H1 (cell line): ENCODE measurements at regions not wholly inside any gene's neighbourhood (a gene's known extent, or its start where the extent isn't known, plus 50 kb on each side); places are given as distances from the start of the nearest gene placed in this dataset.

ENCODE experiments used
- CTCF ChIA-PET: fragments of 300-600 bp; sonication (Branson Sonifier 250); formaldehyde crosslinking; loops from one replicate; lab custom pipeline; 2021; ENCODE audit not compliant: partially characterized antibody; lab: Charles Lee
- POLR2A ChIA-PET: fragments of 300-600 bp; sonication (Branson Sonifier 250); formaldehyde crosslinking; loops from one replicate; lab custom pipeline; 2021; ENCODE audit warnings: inconsistent platforms; ENCODE audit not compliant: partially characterized antibody; lab: Charles Lee
- DNase-seq, 2 experiments: peaks; one replicate each; pipeline versions ENCODE4 v3.0.0 to v3.0.0-alpha.2; 2010 to 2022; ENCODE audit warnings: low spot score in 2 of 2, low read depth in 1 of 2, mixed read lengths in 1 of 2
- FAIRE-seq: peaks from 2 replicates; lab custom pipeline; 2011; peaks lifted over from hg19 to GRCh38; lab: Jason Lieb, UNC
- H2AFZ ChIP-seq: 2 replicates; pipeline ENCODE4 v1.8.1; 2012; ENCODE audit warnings: low read length, inconsistent platforms
- H2AK5ac ChIP-seq: 2 replicates; pipeline ENCODE4 v1.6.1; 2013; ENCODE audit warnings: low read depth, low read length
- H2BK120ac ChIP-seq: replicated peaks from 2 replicates; pipeline ENCODE3; 2013; ENCODE audit warnings: low read depth, low read length, inconsistent platforms
- H2BK12ac ChIP-seq: 2 replicates; pipeline ENCODE4 v1.6.1; 2013; ENCODE audit warnings: low read depth, low read length
- H2BK15ac ChIP-seq: 2 replicates; pipeline ENCODE4 v1.6.1; 2013; ENCODE audit warnings: low read length
- H2BK20ac ChIP-seq: 2 replicates; pipeline ENCODE4 v1.6.1; 2013; ENCODE audit warnings: low read length
- H2BK5ac ChIP-seq: 2 replicates; pipeline ENCODE4 v1.6.1; 2013; ENCODE audit warnings: low read depth, low read length
- H3K14ac ChIP-seq: 2 replicates; pipeline ENCODE4 v1.6.1; 2013; ENCODE audit warnings: inconsistent platforms; ENCODE audit not compliant: insufficient read length
- H3K18ac ChIP-seq: 2 replicates; pipeline ENCODE4 v1.6.1; 2013; ENCODE audit warnings: low read length; ENCODE audit errors: extremely low read depth
- H3K23ac ChIP-seq: 2 replicates; pipeline ENCODE4 v1.6.1; 2013; ENCODE audit warnings: inconsistent platforms; ENCODE audit not compliant: insufficient read length
- H3K23me2 ChIP-seq: 2 replicates; pipeline ENCODE4 v1.6.1; 2013; ENCODE audit warnings: low read depth, low read length
- H3K27ac ChIP-seq: 2 replicates; pipeline ENCODE4 v1.6.1; 2011; ENCODE audit warnings: low read depth, low read length, inconsistent platforms
- H3K27me3 ChIP-seq, 4 experiments: replicated peaks in 1 of 4; 1 replicate in 1 of 4; 2 replicates in 3 of 4; pipeline versions ENCODE4 v1.6.1 to v1.8.1; 2011 to 2013; ENCODE audit warnings: low read length in 3 of 4, mild to moderate bottlenecking in 3 of 4, inconsistent platforms in 2 of 4, mixed read lengths in 2 of 4, moderate library complexity in 1 of 4; ENCODE audit not compliant: control insufficient read depth in 3 of 4, insufficient read depth in 3 of 4; ENCODE audit errors: extremely low read depth in 1 of 4
- H3K36me3 ChIP-seq, 4 experiments: 2 replicates each; pipeline versions ENCODE4 v1.6.1 to v1.8.1; 2011 to 2013; ENCODE audit warnings: mild to moderate bottlenecking in 4 of 4, low read length in 3 of 4, moderate library complexity in 2 of 4, control low read depth in 1 of 4, inconsistent platforms in 1 of 4; ENCODE audit not compliant: insufficient read depth in 4 of 4, control insufficient read depth in 2 of 4
- H3K4ac ChIP-seq: replicated peaks from 2 replicates; pipeline ENCODE3; 2013; ENCODE audit warnings: low read length, low read depth, mixed read lengths, inconsistent platforms; ENCODE audit not compliant: insufficient read length
- H3K4me1 ChIP-seq, 4 experiments: replicated peaks in 1 of 4; 1 replicate in 1 of 4; 2 replicates in 3 of 4; pipeline versions ENCODE4 v1.6.1 to v1.8.1; 2011 to 2013; ENCODE audit warnings: low read length in 3 of 4, inconsistent platforms in 2 of 4, mixed read lengths in 1 of 4; ENCODE audit not compliant: insufficient read depth in 4 of 4, control insufficient read depth in 3 of 4
- H3K4me2 ChIP-seq, 2 experiments: 2 replicates each; pipeline versions ENCODE4 v1.6.1 to v1.8.1; 2011 to 2013; ENCODE audit warnings: low read depth in 2 of 2, low read length in 2 of 2, control low read depth in 1 of 2, inconsistent platforms in 1 of 2, mild to moderate bottlenecking in 1 of 2; ENCODE audit not compliant: insufficient read depth in 1 of 2
- H3K4me3 ChIP-seq, 4 experiments: fragments of 200-600, 300-600 bp in 1 of 4; sonication (generic), shearing (Covaris generic), sonication (Bioruptor Twin) in 1 of 4; 2 replicates each; pipeline versions ENCODE4 v1.5.1 to v1.8.1; 2011 to 2016; ENCODE audit warnings: low read length in 4 of 4, low read depth in 3 of 4, control low read depth in 2 of 4, inconsistent platforms in 2 of 4, mild to moderate bottlenecking in 2 of 4, mixed read lengths in 1 of 4, moderate library complexity in 1 of 4; ENCODE audit not compliant: insufficient read depth in 2 of 4; ENCODE audit errors: extremely low read depth in 1 of 4
- H3K56ac ChIP-seq: replicated peaks from 2 replicates; pipeline ENCODE3; 2013; ENCODE audit warnings: low read depth, mild to moderate bottlenecking, mixed read lengths, low read length, inconsistent platforms; ENCODE audit not compliant: insufficient read length
- H3K79me1 ChIP-seq: 2 replicates; pipeline ENCODE4 v1.6.1; 2013; ENCODE audit warnings: low read depth, low read length, control low read depth
- H3K79me2 ChIP-seq, 2 experiments: 2 replicates each; pipeline versions ENCODE4 v1.6.1 to v1.8.1; 2012 to 2013; ENCODE audit warnings: low read length in 2 of 2, mild to moderate bottlenecking in 2 of 2, inconsistent platforms in 1 of 2; ENCODE audit not compliant: insufficient read depth in 2 of 2, control insufficient read depth in 1 of 2
- H3K9ac ChIP-seq, 4 experiments: replicated peaks in 1 of 4; 1 replicate in 1 of 4; 2 replicates in 3 of 4; pipeline versions ENCODE4 v1.6.1 to v1.8.1; 2011 to 2013; ENCODE audit warnings: low read depth in 3 of 4, low read length in 3 of 4, control low read depth in 2 of 4, mild to moderate bottlenecking in 2 of 4, moderate library complexity in 2 of 4, inconsistent platforms in 1 of 4; ENCODE audit errors: extremely low read depth in 1 of 4
- H3K9me3 ChIP-seq, 2 experiments: 2 replicates each; pipeline versions ENCODE4 v1.6.1 to v1.8.1; 2012 to 2013; ENCODE audit warnings: mild to moderate bottlenecking in 2 of 2, moderate library complexity in 2 of 2, control low read depth in 1 of 2, inconsistent platforms in 1 of 2, low read depth in 1 of 2, low read length in 1 of 2, mixed read lengths in 1 of 2; ENCODE audit not compliant: insufficient read depth in 2 of 2
- H4K20me1 ChIP-seq, 2 experiments: replicated peaks in 1 of 2; 2 replicates each; pipeline versions ENCODE3 to v1.8.1; 2011 to 2013; ENCODE audit warnings: inconsistent platforms in 2 of 2, low read length in 2 of 2, mild to moderate bottlenecking in 1 of 2; ENCODE audit not compliant: insufficient read depth in 2 of 2, control insufficient read depth in 1 of 2
- H4K5ac ChIP-seq: 2 replicates; pipeline ENCODE4 v1.6.1; 2013; ENCODE audit warnings: low read length, low read depth, mixed read lengths, inconsistent platforms; ENCODE audit not compliant: insufficient read length
- H4K8ac ChIP-seq: 2 replicates; pipeline ENCODE4 v1.8.0; 2013; ENCODE audit warnings: mild to moderate bottlenecking, moderate library complexity, low read length, inconsistent platforms; ENCODE audit not compliant: insufficient read depth; ENCODE audit errors: extremely low read depth
- H4K91ac ChIP-seq: replicated peaks from 2 replicates; pipeline ENCODE3; 2013; ENCODE audit warnings: low read length, mixed read lengths, inconsistent platforms; ENCODE audit not compliant: insufficient read length
- BCL11A ChIP-seq, 2 experiments: IDR thresholded peaks; one replicate each; pipeline ENCODE4 v1.6.1; 2011; ENCODE audit warnings: low read depth in 2 of 2, low read length in 2 of 2, mild to moderate bottlenecking in 2 of 2
- CEBPB ChIP-seq: IDR thresholded peaks from 2 replicates; pipeline ENCODE4 v1.6.1; 2012; ENCODE audit warnings: low read depth, low read length
- GABPA ChIP-seq: IDR thresholded peaks from 2 replicates; pipeline ENCODE4 v1.6.1; 2011; ENCODE audit warnings: mild to moderate bottlenecking, low read length, moderate library complexity, borderline replicate concordance; ENCODE audit not compliant: insufficient read depth
- HDAC6 ChIP-seq: IDR thresholded peaks from one replicate; pipeline ENCODE4 v1.7.1; 2012; ENCODE audit warnings: low read depth, mild to moderate bottlenecking, inconsistent platforms, low read length, moderate library complexity
- JUN ChIP-seq: IDR thresholded peaks from 2 replicates; pipeline ENCODE4 v1.6.1; 2011; ENCODE audit warnings: low read depth, mild to moderate bottlenecking, improper control_type of control experiment, low read length
- NRF1 ChIP-seq: IDR thresholded peaks from 2 replicates; pipeline ENCODE4 v1.6.1; 2011; ENCODE audit warnings: mild to moderate bottlenecking, low read depth, low read length, improper control_type of control experiment
- POLR2AphosphoS5 ChIP-seq: IDR thresholded peaks from 2 replicates; pipeline ENCODE4 v1.6.1; 2011; ENCODE audit warnings: low read depth, low read length
- RNF2 ChIP-seq: fragments of 200-900, 300-1000 bp; sonication (generic); IDR thresholded peaks from 2 replicates; pipeline ENCODE4 v1.7.1; 2016; ENCODE audit warnings: borderline replicate concordance, low read depth, mild to moderate bottlenecking, antibody characterized with exemption, low read length; ENCODE audit not compliant: poor library complexity, severe bottlenecking; ENCODE audit errors: missing control alignments
- SP4 ChIP-seq: IDR thresholded peaks from 2 replicates; pipeline ENCODE4 v1.6.1; 2012; ENCODE audit warnings: low read length, inconsistent platforms
- TAF1 ChIP-seq: IDR thresholded peaks from 2 replicates; pipeline ENCODE4 v1.6.1; 2011; ENCODE audit warnings: mild to moderate bottlenecking, low read depth, low read length
- TCF12 ChIP-seq: IDR thresholded peaks from 2 replicates; pipeline ENCODE4 v1.6.1; 2011; ENCODE audit warnings: low read depth, mild to moderate bottlenecking, low read length
- ZNF274 ChIP-seq: IDR thresholded peaks from 2 replicates; pipeline ENCODE4 v1.7.0; 2012; ENCODE audit warnings: low read length, borderline replicate concordance; ENCODE audit errors: extremely low read depth
- WGBS, 2 experiments: shearing (Covaris generic) in 1 of 2; methylation state at CpG; one replicate each; pipeline versions ENCODE4 v1.1.6 to v1.1.7; 2013 to 2015; ENCODE audit warnings: low lambda C conversion rate in 2 of 2, mixed read lengths in 2 of 2, inconsistent platforms in 1 of 2, low coverage in 1 of 2, missing lambda C conversion rate in 1 of 2; ENCODE audit not compliant: insufficient replicate concordance in 2 of 2, insufficient coverage in 1 of 2, insufficient read length in 1 of 2; ENCODE audit errors: extremely low coverage in 1 of 2, missing lambda C conversion rate in 1 of 2; 5-methylcytosine and 5-hydroxymethylcytosine counted together
- TF ChIP-seq, protein P1 (sequence below): IDR thresholded peaks from 2 replicates; pipeline ENCODE4 v1.6.1; 2012; ENCODE audit warnings: inconsistent platforms
- TF ChIP-seq, protein P2 (sequence below): IDR thresholded peaks from 2 replicates; pipeline ENCODE4 v1.6.1; 2011; ENCODE audit warnings: low read length, improper control_type of control experiment

DNA sequence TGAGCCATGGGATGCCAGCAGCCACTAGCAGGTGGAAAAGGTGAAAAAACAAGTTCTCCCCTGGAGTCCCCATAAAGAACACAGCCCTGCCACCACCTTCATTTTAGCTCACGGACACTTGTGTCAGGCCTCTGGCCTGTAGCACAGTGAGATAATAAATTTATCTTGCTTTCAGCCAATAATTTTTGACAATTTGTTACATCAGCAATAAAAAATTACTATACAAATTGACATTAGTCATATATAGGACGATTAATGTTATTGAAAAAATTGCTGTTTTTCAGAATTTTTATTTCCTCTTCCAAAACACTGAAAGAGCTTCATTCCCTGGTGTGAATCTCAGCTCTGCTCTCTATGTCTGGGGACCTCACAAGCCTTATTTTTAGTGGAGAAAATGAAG lies 152.9 kb upstream of the ETV3 start:
- no peak overlapping the region for H3K4ac ChIP-seq
- FAIRE-seq (no peak), DNase-seq (no peak)
- H3K56ac ChIP-seq = no peak overlapping the region
- H3K23ac ChIP-seq = no peak overlapping the region
- H3K14ac ChIP-seq = no peak overlapping the region
- no peak overlapping the region for H3K27ac ChIP-seq
- no peak overlapping the region for H2AK5ac ChIP-seq
- no peak overlapping the region for H2BK120ac ChIP-seq
- no peak overlapping the region for H3K18ac ChIP-seq
- H4K91ac ChIP-seq = no peak overlapping the region
- no peaks in the 10 kb centered on the region for H3K23me2 ChIP-seq
- H2BK20ac ChIP-seq = no peak overlapping the region
- H4K8ac ChIP-seq = no peak overlapping the region
- H3K9me3 ChIP-seq = no peaks in the 10 kb centered on the region
- no peaks in the 10 kb centered on the region for H4K20me1 ChIP-seq
- H4K5ac ChIP-seq = no peak overlapping the region
- H3K4me1 ChIP-seq = no peaks in the 10 kb centered on the region
- WGBS, 2 experiments = 91% methylated on average over 2 of the region's 2 CpGs; no CpG with 5 or more reads in 1 of the 2 experiments
- CTCF ChIA-PET = interaction anchor here (1.0 kb wide), 1 partner anchor 95 kb away, joined by 3 read pairs; no protein-coding TSS in a partner anchor
- no peak overlapping the region for H3K4me3 ChIP-seq
- no peaks in the 10 kb centered on the region for H3K79me1 ChIP-seq
- no peak overlapping the region for H3K4me2 ChIP-seq
- H2AFZ ChIP-seq = no peak overlapping the region
- H3K27me3 ChIP-seq = peaks cover 0 to 6% (median 0%) of the 10 kb centered on the region in 4 experiments; a peak in 2 of 7 replicates
- H3K36me3 ChIP-seq = no peaks in the 10 kb centered on the region
- no peak overlapping the region for H2BK5ac ChIP-seq
- H2BK15ac ChIP-seq = no peak overlapping the region
- H3K79me2 ChIP-seq = no peaks in the 10 kb centered on the region
- H2BK12ac ChIP-seq = no peak overlapping the region
- no peak overlapping the region for H3K9ac ChIP-seq
- POLR2A ChIA-PET = no interaction called here
- TF ChIP-seq GABPA = no peak
- TF ChIP-seq BCL11A (IDR thresholded peaks at IDR 0.05; ENCODE audit: low read depth in 2 of 2, low read length in 2 of 2) = no peak
- TF ChIP-seq, protein P1, sequence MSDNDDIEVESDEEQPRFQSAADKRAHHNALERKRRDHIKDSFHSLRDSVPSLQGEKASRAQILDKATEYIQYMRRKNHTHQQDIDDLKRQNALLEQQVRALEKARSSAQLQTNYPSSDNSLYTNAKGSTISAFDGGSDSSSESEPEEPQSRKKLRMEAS = no peak
- TF ChIP-seq NRF1 = no peak
- no peak for TF ChIP-seq RNF2
- no peak for TF ChIP-seq ZNF274
- no peak for TF ChIP-seq POLR2AphosphoS5
- TF ChIP-seq, protein P2, sequence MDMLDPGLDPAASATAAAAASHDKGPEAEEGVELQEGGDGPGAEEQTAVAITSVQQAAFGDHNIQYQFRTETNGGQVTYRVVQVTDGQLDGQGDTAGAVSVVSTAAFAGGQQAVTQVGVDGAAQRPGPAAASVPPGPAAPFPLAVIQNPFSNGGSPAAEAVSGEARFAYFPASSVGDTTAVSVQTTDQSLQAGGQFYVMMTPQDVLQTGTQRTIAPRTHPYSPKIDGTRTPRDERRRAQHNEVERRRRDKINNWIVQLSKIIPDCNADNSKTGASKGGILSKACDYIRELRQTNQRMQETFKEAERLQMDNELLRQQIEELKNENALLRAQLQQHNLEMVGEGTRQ = no peak
- no peak for TF ChIP-seq SP4
- no peak for TF ChIP-seq CEBPB
- TF ChIP-seq TCF12 = no peak
- TF ChIP-seq HDAC6 = no peak
- no peak for TF ChIP-seq TAF1
- no peak for TF ChIP-seq JUN
